NCI-H1417 (cell line): ENCODE measurements at regions not wholly inside any gene's neighbourhood (a gene's known extent, or its start where the extent isn't known, plus 50 kb on each side); places are given as distances from the start of the nearest gene placed in this dataset.
"Not testable (repeated sequence)": the region's sequence is repeated elsewhere in the genome, so short reads cannot be mapped to it uniquely, and the experiment has no call there.

Experiments
- DNase-seq, 3 experiments: peaks; one replicate each; lab custom pipeline; 2025; lab: John Stamatoyannopoulos, UW

DNA sequence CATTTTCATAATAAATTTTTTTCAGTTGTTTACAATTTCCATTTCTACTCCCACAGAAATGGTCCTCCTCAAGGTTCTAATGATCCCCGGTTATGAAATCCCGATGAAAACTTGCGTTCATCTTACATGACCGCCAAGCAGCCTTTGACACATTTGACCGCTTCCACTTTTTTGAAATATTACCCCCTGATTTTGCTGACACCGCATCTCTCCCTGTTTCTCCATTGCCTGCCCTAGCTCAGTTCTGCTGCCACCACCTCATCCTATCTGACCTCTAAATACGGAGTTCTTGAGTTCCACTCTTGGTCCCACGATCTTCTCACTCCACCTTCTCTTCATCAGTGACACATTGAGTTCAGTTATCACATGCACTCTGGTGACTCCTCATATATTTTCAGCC, 74.1 kb downstream of the SLC35B3 start:
- DNase-seq, result no peak

GRCh38 chr6:8352966-8353340, 82.4 kb downstream of the SLC35B3 start:
- no peak for DNase-seq

DNA sequence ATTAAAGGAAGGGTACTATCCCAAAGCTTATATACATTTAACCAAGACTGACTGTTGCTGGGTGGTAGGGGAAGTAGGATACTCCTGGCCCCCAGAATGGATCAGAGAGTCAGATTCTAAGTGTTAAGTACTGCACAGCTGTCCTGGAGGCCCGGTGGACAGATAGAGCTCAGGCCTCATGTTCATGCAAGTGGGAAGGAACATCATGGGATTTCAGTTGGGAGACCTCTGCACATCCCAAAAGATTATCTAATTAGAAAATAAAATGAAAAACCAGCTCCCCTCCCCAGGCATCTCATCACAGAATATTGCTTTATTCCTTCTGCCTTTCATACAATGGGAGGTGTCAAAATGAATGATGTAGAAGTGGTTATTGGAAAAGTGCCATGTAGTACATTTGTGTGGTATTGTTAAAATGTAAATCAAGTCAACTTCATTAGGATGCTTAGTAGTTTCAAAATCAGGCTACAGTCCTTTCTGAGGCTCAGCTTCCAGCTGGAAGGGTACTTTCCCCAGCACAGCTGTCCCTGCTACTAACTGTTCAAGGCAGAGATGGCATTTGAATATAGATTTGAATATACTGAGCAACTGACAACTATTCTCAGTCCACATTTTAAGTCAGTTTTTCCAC, 82.9 kb downstream of the SLC35B3 start:
- DNase-seq, result peak in 2 of 3 experiments; percentile 7 to 66

DNA sequence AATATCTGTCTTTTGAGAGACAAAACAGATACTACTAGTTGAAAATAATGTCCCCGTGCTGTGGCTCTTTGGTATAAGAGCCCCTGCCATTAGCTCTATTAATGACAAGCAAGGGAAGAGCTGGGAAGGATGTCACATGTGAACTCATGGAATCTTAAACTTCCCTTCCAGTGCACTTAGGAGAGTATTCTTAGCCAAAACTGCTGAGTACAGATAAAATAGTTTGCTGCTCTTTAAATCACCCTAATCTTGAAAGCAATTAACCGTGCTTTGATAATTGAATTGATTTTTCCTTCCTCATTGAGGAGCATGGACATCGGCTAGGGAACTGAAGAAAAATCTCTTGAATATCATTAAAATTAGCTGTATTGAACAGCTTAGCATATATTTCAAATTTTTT, 91.7 kb downstream of the SLC35B3 start:
- no peak for DNase-seq

DNA sequence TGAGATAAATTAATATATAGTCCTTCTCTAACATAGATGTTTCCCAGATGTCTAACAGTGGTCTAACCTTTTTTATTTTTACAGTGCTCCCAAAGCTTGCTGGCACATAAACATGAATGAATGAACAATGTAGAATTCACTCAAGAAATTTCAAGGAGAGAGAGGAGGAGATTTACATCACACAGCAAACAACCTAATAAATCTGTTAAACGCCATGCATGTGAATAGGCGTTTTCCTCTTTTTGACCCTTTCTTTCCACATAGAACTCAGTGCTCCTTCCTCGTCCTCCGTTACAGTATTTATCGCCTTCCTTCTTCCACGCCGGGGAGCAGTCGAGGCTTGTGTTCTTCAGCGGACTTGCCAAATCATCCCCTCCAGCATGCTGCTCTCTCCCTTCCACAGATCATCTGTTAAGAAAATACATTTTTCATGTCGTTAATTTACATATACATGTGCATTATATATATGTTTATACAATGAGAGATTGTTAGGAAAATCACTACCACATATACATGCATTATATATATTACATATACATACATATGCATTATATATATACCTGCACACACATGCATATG, 93.0 kb downstream of the SLC35B3 start:
- DNase-seq, result no peak

DNA sequence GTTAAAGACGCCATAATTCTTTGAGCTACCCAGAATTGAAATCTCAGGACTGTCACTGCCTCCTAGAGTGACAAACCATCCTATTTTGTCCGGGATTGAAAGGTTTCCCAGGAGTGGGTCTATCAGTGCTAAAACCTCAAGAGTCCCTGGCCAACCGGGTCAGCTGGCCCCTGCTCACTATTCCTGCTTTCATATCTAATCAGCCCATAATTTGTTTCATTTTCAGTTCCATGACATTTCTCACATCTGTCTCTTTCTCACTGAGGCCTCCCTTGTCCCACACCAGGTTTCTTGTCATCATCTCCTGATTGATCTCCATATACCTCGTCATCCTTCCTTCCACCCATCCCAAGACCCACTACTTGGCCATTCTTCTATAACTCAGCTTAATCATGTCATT, 98.2 kb downstream of the SLC35B3 start:
- no peak for DNase-seq

- DNase-seq, result no peak
Observed at GRCh38 chr6:8336406-8337057, 98.8 kb downstream of the SLC35B3 start.

DNA sequence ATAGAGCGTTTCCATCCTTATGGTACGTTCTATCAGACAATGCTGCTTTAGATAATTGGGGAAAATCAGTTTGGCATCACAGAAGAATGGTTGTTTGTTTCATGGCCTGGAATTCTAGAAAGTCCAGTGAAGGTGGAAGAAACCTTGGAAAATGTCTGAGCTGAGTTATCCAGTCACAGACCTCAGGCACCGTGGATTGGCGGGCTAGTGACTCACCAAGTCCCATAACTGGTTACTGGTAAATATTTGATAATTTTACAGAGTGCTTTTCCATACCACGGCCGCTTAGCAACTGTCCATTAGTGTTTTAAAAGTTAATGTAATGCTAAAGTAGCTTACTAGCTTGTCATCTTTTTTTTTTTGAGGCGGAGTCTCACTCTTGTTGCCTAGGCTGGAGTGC, 99.4 kb downstream of the SLC35B3 start:
- no peak for DNase-seq

- peak in 1 of 3 experiments; percentile 26 for DNase-seq
Observed at GRCh38 chr6:8335381-8335780, 100.0 kb downstream of the SLC35B3 start.

DNA sequence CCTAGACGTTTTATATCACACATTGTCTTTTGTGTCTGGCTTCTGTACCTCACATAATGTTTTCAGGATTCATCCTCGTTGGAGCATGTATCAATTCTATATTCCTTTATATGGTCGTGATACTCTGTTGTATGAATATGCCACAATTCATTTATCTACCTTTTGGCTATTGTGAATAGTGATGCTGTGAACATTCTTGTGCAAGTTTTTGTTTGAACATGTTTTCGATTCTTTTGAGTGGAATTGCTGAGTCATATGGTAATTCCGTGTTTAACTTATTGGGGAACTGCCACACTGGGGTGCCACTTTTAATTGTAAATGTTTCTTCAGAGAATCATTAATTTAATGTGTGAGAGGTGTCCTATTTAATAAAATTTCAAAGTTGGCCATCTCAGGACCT, 101.2 kb downstream of the SLC35B3 start:
- DNase-seq, result no peak

GRCh38 chr6:8329562-8329961, 105.8 kb downstream of the SLC35B3 start:
- peak in 2 of 3 experiments; percentile 60 to 85 for DNase-seq

DNA sequence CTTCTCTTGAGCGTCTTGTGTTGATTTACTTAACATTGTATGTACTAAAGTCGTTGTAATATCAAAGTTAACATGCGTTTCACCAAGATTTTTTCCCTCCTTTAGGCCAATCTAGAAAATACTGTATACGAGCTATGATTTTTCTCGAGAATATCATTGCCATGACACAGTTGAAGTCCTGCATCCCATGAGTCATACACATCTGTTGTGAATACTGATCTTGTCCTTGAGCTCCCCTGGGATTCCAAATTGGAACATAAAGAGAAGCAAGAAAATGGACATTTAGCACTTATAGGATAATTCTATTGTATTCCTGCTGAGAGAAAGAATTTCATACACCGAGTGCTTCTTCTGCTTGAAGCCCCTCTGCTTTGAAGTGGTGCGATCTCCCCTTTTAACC, 109.6 kb downstream of the SLC35B3 start:
- DNase-seq, result no peak

DNA sequence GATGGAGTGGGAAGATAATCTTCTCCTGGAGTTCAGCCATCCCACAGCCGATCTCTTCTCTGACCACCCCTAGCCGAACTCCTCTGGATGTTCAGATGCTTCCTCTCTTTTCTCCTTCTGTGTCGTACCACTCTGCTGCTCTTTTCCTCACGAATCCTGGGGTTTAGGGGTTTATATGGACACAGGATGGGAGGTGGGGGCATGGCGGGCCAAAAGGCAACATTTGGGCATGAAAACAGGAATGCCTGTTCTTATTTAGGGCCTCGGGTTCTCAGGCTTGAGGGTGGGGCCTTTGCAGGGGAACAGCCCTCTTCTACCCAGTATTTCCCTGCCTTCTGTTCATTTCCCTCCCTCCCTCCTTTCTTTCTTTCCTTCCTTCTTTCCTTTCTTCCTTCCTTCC, 112.7 kb downstream of the SLC35B3 start:
- no peak for DNase-seq

- DNase-seq, result no peak
Observed at GRCh38 chr6:8321671-8322404, 113.5 kb downstream of the SLC35B3 start.

GRCh38 chr6:8315154-8315553, 120.2 kb downstream of the SLC35B3 start:
- DNase-seq, result no peak

DNA sequence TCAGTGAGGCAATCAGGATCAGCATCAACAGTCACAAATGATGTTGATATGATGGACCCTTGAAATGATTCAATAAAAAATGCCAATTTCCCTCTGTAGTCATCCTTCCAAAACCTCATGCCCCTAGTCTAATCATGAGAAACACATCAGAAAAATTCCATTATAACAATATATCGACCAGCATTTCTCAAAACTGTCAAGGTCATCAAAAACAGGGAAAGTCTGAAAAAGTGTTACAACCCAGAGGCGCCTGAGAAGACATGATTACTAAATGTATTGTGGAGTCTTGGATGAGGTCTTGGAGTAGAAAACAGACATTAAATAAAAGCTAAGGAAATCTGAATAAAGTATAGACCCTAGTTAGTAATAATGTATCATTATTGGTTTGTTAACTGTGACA, 133.8 kb downstream of the SLC35B3 start:
- no peak for DNase-seq

DNA sequence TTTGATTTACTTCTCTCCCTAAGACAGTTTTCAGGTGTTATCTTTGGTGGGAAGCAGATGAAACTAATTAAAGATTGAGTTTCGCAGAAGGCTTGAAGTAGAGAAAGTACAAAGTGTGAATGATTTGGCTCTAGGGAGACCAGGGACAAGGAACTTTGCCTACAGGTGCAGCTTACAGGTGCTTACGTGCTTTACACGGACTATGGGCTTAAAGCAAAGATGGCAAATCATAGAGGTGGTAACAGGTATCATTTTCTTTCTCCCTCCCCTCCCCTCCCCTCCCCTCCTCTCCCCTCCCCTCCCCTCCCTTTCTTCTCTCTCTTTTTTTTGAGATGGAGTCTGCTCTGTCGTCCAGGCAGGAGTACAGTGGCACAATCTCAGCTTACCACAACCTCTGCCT, 136.3 kb downstream of the SLC35B3 start:
- DNase-seq, result no peak

DNA sequence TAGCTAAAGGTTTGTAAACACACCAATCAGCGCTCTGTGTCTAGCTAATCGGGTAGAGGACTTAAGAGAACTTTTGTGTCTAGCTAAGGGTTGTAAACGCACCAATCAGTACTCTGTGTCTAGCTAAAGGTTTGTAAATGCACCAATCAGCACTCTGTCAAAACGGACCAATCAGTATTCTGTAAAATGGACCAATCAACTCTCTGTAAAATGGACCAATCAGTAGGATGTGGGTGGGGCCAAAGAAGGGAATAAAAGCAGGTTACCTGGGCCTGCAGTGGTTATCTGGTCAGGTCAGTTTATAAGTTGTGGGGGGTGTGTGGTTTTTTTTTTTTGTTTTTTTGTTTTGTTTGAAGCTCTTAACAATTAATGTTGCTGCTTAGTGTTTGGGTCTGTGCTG, 152.4 kb downstream of the SLC35B3 start:
- DNase-seq, result not testable (repeated sequence)

- DNase-seq, result no peak
Observed at GRCh38 chr6:8282380-8282779, 153.0 kb downstream of the SLC35B3 start.

GRCh38 chr6:8279041-8279805, 156.1 kb downstream of the SLC35B3 start:
- peak; percentile 30 to 76 (median 69) for DNase-seq

- no peak for DNase-seq
Observed at GRCh38 chr6:8278562-8278961, 156.8 kb downstream of the SLC35B3 start.

DNA sequence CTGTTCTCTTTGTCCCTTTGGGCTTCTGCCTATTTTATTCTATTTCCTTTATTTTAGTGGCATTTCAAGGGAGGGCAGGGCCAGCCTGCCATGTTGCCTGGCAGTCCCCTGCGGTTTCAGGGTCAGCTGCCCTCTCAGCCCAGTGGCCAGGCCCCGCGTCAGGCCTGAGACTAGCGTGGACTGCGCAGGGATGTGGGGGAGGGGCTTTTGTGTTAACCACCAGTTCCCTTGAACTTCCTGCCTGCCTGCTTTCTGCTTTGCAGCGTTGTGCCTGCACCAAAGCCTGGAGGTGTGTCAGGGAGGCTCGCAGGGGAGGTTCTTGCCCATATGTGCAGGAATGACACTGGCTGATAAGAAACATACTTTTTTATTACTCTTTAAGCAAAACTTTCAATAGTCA, 157.6 kb downstream of the SLC35B3 start:
- no peak for DNase-seq
